NCI-H2196 treated with DMSO at 0.1 percent for 48 hours (cell line): ENCODE measurements at regions not wholly inside any gene's neighbourhood (a gene's known extent, or its start where the extent isn't known, plus 50 kb on each side); places are given as distances from the start of the nearest gene placed in this dataset.

Experiments used
- DNase-seq: peaks from one replicate; lab custom pipeline; 2025; ENCODE audit not compliant: unreplicated experiment; lab: John Stamatoyannopoulos, UW

DNA sequence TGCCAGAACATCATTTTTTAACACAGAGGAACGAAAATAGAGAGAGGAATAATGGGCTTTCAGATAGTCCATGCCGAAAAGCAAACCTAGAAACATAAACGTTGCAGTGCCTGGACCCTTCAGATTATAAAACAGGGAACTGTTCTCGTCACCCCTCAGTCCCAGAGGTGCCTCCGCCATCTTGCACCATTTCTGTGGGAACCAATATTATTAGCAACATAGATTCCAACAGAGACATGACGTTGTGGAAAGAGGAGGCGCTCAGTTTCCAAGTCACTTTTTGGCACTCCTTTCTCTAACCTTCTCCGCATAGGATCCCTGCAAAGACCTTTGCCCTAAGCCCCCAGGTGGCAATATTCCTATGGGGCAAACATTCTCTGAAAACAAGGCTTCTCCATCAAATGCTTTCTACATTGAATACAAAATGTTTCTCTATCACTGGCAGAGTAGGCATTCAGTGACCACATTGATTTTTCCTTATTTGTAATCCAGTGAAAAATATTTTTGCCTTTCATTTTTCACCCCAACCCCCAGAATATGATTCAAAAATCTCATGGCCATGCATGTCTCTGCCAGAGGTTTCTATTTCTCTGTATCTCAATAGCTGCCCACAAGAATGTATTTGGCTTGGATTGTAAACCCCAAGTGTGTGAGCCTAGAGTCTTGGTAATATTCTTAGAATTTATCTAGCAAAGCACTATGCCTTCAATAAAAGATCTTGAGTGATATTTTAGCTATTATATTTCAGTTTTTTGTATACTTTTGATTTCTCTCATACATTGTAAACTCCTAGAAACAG, 500.8 kb upstream of the WWC1 start:
- no peak for DNase-seq

DNA sequence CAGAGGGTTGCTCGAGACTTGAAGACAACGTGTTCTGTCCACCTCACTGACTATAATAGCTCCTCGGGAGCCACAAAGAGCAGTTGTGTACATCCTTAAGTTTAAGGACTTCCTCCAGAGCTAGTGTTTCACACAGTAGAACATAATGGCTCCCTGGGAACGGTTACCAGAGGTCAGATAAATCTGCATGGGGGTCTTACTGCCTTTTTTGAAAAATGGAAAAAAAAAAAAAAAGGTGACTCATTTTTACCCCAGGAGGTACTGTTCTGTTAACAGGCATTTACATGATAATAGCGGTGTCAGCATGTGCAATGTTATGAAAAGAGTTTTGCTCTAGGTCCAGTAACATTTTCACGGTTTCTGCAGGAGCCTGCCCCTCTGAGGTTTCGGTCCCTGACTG, 498.9 kb upstream of the WWC1 start:
- no peak for DNase-seq

GRCh38 chr5:167793700-167794099, 497.7 kb upstream of the WWC1 start:
- no peak for DNase-seq

GRCh38 chr5:167794121-167794520, 497.3 kb upstream of the WWC1 start:
- DNase-seq: no peak

GRCh38 chr5:167796672-167797071, 494.8 kb upstream of the WWC1 start:
- no peak for DNase-seq

GRCh38 chr5:167797933-167798332, 493.5 kb upstream of the WWC1 start:
- DNase-seq: no peak

- DNase-seq: no peak
These were observed 493.0 kb upstream of the WWC1 start for GRCh38 chr5:167798448-167798847.

- no peak for DNase-seq
These were observed 491.0 kb upstream of the WWC1 start for GRCh38 chr5:167800427-167800826.

DNA sequence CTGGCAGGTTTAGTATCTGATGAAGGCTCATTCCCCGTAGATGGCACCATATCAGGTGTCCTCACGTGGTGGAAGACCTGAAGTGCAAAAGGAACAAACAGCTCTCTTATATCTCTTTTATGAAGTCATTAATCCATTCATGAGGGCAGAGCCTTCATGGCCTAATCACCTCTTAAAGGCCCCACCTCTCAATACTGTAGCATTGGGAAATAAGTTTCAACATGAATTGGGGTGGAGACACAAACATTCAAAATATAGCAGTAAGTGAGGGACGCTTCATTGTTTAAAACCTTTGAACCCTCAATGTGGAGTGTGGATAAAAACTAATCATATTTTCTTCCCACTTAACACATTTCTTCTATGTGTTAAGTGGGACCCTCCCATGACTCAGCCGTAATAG, 489.4 kb upstream of the WWC1 start:
- no peak for DNase-seq

GRCh38 chr5:167802755-167803431, 488.6 kb upstream of the WWC1 start:
- DNase-seq: no peak

DNA sequence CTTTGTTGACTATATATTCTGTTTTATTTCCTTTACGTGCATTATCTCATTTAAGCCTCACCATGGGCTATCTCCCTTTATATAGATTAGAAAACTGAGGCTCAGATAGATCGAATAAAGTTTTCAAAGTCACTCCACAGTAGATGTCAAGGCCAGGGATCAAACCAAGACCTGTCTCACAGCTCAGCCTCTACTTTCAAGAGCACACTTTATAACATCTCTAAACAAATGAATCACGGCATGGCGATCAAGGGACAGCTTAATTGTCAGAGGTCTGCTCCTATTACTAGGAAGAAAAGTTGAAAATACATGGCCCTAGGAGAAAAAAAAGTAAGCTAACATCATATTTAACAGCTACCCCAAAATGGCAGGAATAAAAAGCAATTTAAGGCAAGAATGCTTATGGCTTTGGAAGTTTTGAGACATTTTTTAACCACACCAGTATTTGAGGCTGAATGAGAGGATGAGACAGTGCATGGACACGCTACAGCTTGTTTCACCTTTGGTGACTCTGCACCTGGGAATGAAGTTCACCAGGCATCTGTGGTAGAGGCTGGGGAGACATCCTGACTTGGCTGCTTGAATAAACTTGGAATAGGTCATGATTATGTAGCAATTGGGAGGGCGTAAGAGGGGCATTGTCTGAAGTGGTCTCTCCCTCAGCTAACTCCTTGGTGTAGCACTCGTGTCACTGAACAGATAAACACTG, 486.8 kb upstream of the WWC1 start:
- no peak for DNase-seq

GRCh38 chr5:167810573-167810972, 480.9 kb upstream of the WWC1 start:
- no peak for DNase-seq

DNA sequence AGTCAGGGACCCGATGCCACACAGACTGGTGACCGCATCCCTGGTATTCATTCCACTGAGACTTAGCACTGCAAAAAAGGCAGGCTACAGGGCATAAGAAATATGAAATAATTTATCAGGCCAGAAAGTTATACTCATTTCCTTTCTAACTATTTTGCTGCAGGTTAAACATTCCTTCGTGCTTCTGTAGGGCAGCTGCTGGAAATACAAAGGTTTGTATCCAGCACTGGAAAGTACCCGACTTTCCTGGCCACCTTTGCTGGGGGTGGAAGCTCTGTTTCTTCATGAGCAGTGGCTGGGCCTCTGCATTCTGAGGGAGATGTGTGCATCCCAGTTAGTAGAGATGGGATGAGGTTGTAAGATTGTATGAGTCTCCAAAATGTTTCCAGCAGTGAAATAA, 478.6 kb upstream of the WWC1 start:
- no peak for DNase-seq

- DNase-seq: no peak
These were observed 478.1 kb upstream of the WWC1 start for GRCh38 chr5:167813389-167813788.

DNA sequence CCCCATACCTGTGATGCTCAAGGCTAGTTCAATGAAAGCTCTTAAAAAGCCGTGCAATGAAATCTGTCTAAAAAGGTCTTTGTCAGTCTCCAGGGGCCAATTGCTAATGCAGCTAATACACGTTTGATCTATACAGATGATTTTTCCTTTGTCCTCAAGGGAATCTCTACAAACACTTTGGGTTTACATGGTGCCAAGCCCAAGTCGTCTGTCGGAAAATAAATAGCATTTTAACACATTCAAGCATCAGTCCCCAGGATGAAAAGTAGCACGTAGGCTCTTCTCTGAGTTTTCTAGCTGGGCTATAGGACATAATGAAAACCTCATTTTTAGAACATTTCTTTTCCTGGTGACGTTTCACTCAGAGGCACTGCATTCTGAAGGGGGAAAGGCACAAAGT, 477.4 kb upstream of the WWC1 start:
- DNase-seq: no peak

GRCh38 chr5:167814828-167815227, 476.6 kb upstream of the WWC1 start:
- DNase-seq: no peak

DNA sequence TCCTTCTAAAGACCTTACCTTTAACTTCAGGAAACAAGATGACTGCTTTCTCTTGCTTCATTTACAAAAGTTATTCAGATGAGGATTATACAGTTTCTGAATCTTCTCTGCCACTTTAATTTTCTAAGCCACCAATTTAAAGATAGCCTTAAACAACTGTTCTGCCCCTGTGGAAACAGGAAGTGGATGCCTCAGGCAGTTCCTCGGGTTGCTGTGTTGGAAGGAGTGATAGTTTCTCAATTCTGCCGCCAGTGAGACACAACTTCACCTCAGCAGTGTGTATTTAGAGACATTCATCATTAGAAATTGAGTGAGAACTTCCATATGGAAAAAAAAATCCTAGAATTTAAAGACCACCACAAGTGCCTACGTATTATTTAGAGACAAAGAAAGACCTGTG, 475.1 kb upstream of the WWC1 start:
- no peak for DNase-seq

GRCh38 chr5:167816864-167817263, 474.6 kb upstream of the WWC1 start:
- DNase-seq: no peak

DNA sequence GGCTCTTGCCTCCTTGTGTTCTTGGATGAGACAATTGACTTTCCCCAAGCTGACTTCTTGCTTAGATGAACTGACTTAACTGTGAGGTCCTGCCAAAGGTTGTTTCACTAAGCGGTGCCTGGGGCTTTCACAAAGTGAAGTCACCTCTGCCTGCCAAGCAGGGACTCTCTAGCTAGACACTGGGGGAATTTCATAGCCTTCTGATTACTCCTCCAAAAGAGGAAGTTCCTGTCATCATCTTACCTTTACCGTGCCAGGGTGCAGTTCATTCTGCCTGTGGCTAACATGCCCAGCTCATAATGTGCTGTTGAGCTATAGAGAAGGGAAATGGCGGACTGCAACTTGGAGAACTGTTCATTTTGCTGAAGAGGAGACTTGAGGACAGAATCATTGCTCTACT, 472.0 kb upstream of the WWC1 start:
- DNase-seq: no peak

GRCh38 chr5:167820101-167820990, 471.1 kb upstream of the WWC1 start:
- no peak for DNase-seq

DNA sequence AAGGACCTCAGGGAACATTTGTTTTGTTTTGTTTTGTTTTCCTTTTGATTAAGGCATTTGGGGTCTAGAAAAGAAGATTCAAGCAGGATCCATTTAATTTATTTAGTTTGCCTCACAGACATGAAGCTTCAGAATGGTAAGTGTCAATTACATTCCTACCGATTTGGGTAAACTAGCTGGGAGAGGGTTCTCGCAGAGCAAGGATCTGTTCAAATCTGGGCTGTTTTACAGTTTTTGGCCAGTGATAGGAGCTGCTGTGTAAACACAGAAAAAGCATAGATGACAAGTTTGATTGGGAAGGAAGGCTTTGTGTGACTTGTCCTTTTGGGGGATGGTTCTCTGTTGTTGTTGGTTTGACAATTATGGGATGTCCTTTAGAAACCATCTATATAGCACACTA, 470.3 kb upstream of the WWC1 start:
- DNase-seq: no peak
